Activated T-cell treated with anti-CD3 and anti-CD28 coated beads for 24 hours (primary cell): ENCODE measurements at regions not wholly inside any gene's neighbourhood (a gene's known extent, or its start where the extent isn't known, plus 50 kb on each side); places are given as distances from the start of the nearest gene placed in this dataset.
"Not testable (repeated sequence)": the region's sequence is repeated elsewhere in the genome, so short reads cannot be mapped to it uniquely, and the experiment has no call there.

Source experiments
- DNase-seq: peaks from one replicate; pipeline ENCODE4 v3.0.0-alpha.2; 2020; ENCODE audit warnings: low read depth

- no peak for DNase-seq
Observed at GRCh38 chr4:54844911-54845310, 187.2 kb downstream of the KIT start.

GRCh38 chr4:54843946-54844345, 186.2 kb downstream of the KIT start:
- DNase-seq, result no peak

- no peak for DNase-seq
Observed at GRCh38 chr4:54843106-54843505, 185.3 kb downstream of the KIT start.

GRCh38 chr4:54842656-54843055, 184.9 kb downstream of the KIT start:
- DNase-seq, result no peak

- DNase-seq, result no peak
Observed at GRCh38 chr4:54842226-54842625, 184.5 kb downstream of the KIT start.

GRCh38 chr4:54840992-54841768, 183.4 kb downstream of the KIT start:
- no peak for DNase-seq

- no peak for DNase-seq
Observed at GRCh38 chr4:54840430-54840829, 182.7 kb downstream of the KIT start.

GRCh38 chr4:54838301-54838700, 180.5 kb downstream of the KIT start:
- DNase-seq, result no peak

- DNase-seq, result no peak
Observed at GRCh38 chr4:54837576-54838140, 179.9 kb downstream of the KIT start.

GRCh38 chr4:54828361-54828760, 170.6 kb downstream of the KIT start:
- DNase-seq, result not testable (repeated sequence)

- DNase-seq, result no peak
Observed at GRCh38 chr4:54823616-54824015, 165.9 kb downstream of the KIT start.

GRCh38 chr4:54819034-54819433, 161.3 kb downstream of the KIT start:
- DNase-seq, result no peak

- DNase-seq, result no peak
Observed at GRCh38 chr4:54818481-54818880, 160.7 kb downstream of the KIT start.

GRCh38 chr4:54813674-54814073, 155.9 kb downstream of the KIT start:
- no peak for DNase-seq

GRCh38 chr4:54806351-54806750, 148.6 kb downstream of the KIT start:
- no peak for DNase-seq

GRCh38 chr4:54802336-54802735, 144.6 kb downstream of the KIT start:
- no peak for DNase-seq

GRCh38 chr4:54800831-54801530, 143.2 kb downstream of the KIT start:
- no peak for DNase-seq

GRCh38 chr4:54794579-54794978, 136.8 kb downstream of the KIT start:
- no peak for DNase-seq

GRCh38 chr4:54793856-54794422, 136.2 kb downstream of the KIT start:
- no peak for DNase-seq
